Rectal smooth muscle tissue (tissue), 1 donor: ENCODE measurements at regions not wholly inside any gene's neighbourhood (a gene's known extent, or its start where the extent isn't known, plus 50 kb on each side); places are given as distances from the start of the nearest gene placed in this dataset.
"Not testable (repeated sequence)": the region's sequence is repeated elsewhere in the genome, so short reads cannot be mapped to it uniquely, and the experiment has no call there.

Experiments
- H3K27ac ChIP-seq: one replicate; pipeline ENCODE4 v1.7.0; 2013; ENCODE audit warnings: low read depth, low read length, inconsistent platforms
- H3K27me3 ChIP-seq: one replicate; pipeline ENCODE4 v1.7.0; 2013; ENCODE audit warnings: low read length; ENCODE audit not compliant: control insufficient read depth, insufficient read depth
- H3K36me3 ChIP-seq: one replicate; pipeline ENCODE4 v1.7.0; 2013; ENCODE audit warnings: low read length; ENCODE audit not compliant: control insufficient read depth, insufficient read depth
- H3K4me1 ChIP-seq: one replicate; pipeline ENCODE4 v1.7.0; 2013; ENCODE audit warnings: low read length; ENCODE audit not compliant: control insufficient read depth, insufficient read depth
- H3K4me3 ChIP-seq: one replicate; pipeline ENCODE4 v1.7.0; 2013; ENCODE audit warnings: low read length
- H3K9ac ChIP-seq: one replicate; pipeline ENCODE4 v1.7.0; 2013; ENCODE audit warnings: low read length

- H3K27ac ChIP-seq = no peak overlapping the region
- no peak overlapping the region for H3K4me3 ChIP-seq
- no peaks in the 10 kb centered on the region for H3K36me3 ChIP-seq
- H3K9ac ChIP-seq = no peak overlapping the region
- no peaks in the 10 kb centered on the region for H3K4me1 ChIP-seq
- H3K27me3 ChIP-seq = no peaks in the 10 kb centered on the region
Observed at GRCh38 chr13:50610238-50610637, 233.3 kb downstream of the DLEU7 start.

GRCh38 chr13:50611117-50611781 lies 232.2 kb downstream of the DLEU7 start:
- Histone ChIP-seq H3K36me3 (no peaks in the 10 kb centered on the region), H3K27ac (no peak overlapping the region), H3K4me1 (no peaks in the 10 kb centered on the region), H3K27me3 (no peaks in the 10 kb centered on the region), H3K9ac (no peak overlapping the region), H3K4me3 (no peak overlapping the region)

- no peaks in the 10 kb centered on the region for H3K36me3 ChIP-seq
- H3K4me3 ChIP-seq = no peak overlapping the region
- H3K27ac ChIP-seq = no peak overlapping the region
- H3K27me3 ChIP-seq = no peaks in the 10 kb centered on the region
- H3K9ac ChIP-seq = no peak overlapping the region
- no peaks in the 10 kb centered on the region for H3K4me1 ChIP-seq
Observed at GRCh38 chr13:50612717-50613116, 230.8 kb downstream of the DLEU7 start.

GRCh38 chr13:50613356-50613831 lies 230.1 kb downstream of the DLEU7 start:
- Histone ChIP-seq H3K27me3 (no peaks in the 10 kb centered on the region), H3K4me1 (no peaks in the 10 kb centered on the region), H3K4me3 (no peak overlapping the region), H3K36me3 (no peaks in the 10 kb centered on the region), H3K9ac (no peak overlapping the region), H3K27ac (no peak overlapping the region)

GRCh38 chr13:50615234-50615633 lies 228.3 kb downstream of the DLEU7 start:
- Histone ChIP-seq H3K36me3 (no peaks in the 10 kb centered on the region), H3K4me3 (no peak overlapping the region), H3K27ac (no peak overlapping the region), H3K9ac (no peak overlapping the region), H3K27me3 (no peaks in the 10 kb centered on the region), H3K4me1 (no peaks in the 10 kb centered on the region)

- no peak overlapping the region for H3K9ac ChIP-seq
- no peak overlapping the region for H3K4me3 ChIP-seq
- no peaks in the 10 kb centered on the region for H3K4me1 ChIP-seq
- no peak overlapping the region for H3K27ac ChIP-seq
- H3K27me3 ChIP-seq = no peaks in the 10 kb centered on the region
- no peaks in the 10 kb centered on the region for H3K36me3 ChIP-seq
Observed at GRCh38 chr13:50616101-50616500, 227.4 kb downstream of the DLEU7 start.

- H3K27me3 ChIP-seq = no peaks in the 10 kb centered on the region
- no peak overlapping the region for H3K9ac ChIP-seq
- no peaks in the 10 kb centered on the region for H3K4me1 ChIP-seq
- no peak overlapping the region for H3K4me3 ChIP-seq
- H3K36me3 ChIP-seq = no peaks in the 10 kb centered on the region
- no peak overlapping the region for H3K27ac ChIP-seq
Observed at GRCh38 chr13:50617134-50617721, 226.3 kb downstream of the DLEU7 start.

- no peaks in the 10 kb centered on the region for H3K36me3 ChIP-seq
- no peak overlapping the region for H3K4me3 ChIP-seq
- no peaks in the 10 kb centered on the region for H3K4me1 ChIP-seq
- no peak overlapping the region for H3K27ac ChIP-seq
- no peaks in the 10 kb centered on the region for H3K27me3 ChIP-seq
- H3K9ac ChIP-seq = no peak overlapping the region
Observed at GRCh38 chr13:50618206-50618605, 225.3 kb downstream of the DLEU7 start.

- no peak overlapping the region for H3K9ac ChIP-seq
- no peaks in the 10 kb centered on the region for H3K36me3 ChIP-seq
- H3K4me3 ChIP-seq = no peak overlapping the region
- no peaks in the 10 kb centered on the region for H3K4me1 ChIP-seq
- H3K27ac ChIP-seq = no peak overlapping the region
- no peaks in the 10 kb centered on the region for H3K27me3 ChIP-seq
Observed at GRCh38 chr13:50626101-50626547, 217.4 kb downstream of the DLEU7 start.

- Histone ChIP-seq H3K27me3 (no peaks in the 10 kb centered on the region), H3K9ac (no peak overlapping the region), H3K4me1 (no peaks in the 10 kb centered on the region), H3K4me3 (no peak overlapping the region), H3K27ac (no peak overlapping the region), H3K36me3 (no peaks in the 10 kb centered on the region)
Observed at GRCh38 chr13:50627111-50627510, 216.4 kb downstream of the DLEU7 start.

GRCh38 chr13:50628512-50628911 lies 215.0 kb downstream of the DLEU7 start:
- H3K4me3 ChIP-seq, H3K27ac ChIP-seq, H3K36me3 ChIP-seq, H3K27me3 ChIP-seq, H3K4me1 ChIP-seq, H3K9ac ChIP-seq: not testable (repeated sequence)

- Histone ChIP-seq H3K27ac (no peak overlapping the region), H3K4me3 (no peak overlapping the region), H3K4me1 (no peaks in the 10 kb centered on the region), H3K36me3 (no peaks in the 10 kb centered on the region), H3K9ac (no peak overlapping the region), H3K27me3 (no peaks in the 10 kb centered on the region)
Observed at GRCh38 chr13:50629497-50629896, 214.0 kb downstream of the DLEU7 start.

- Histone ChIP-seq H3K4me1 (no peaks in the 10 kb centered on the region), H3K27ac (no peak overlapping the region), H3K27me3 (no peaks in the 10 kb centered on the region), H3K9ac (no peak overlapping the region), H3K4me3 (no peak overlapping the region), H3K36me3 (no peaks in the 10 kb centered on the region)
Observed at GRCh38 chr13:50629966-50630365, 213.5 kb downstream of the DLEU7 start.
